RWPE2 (cell line): ENCODE measurements at regions not wholly inside any gene's neighbourhood (a gene's known extent, or its start where the extent isn't known, plus 50 kb on each side); places are given as distances from the start of the nearest gene placed in this dataset.

ENCODE experiments used
- ATAC-seq: fragments of 200-7000 bp; cut with Tn5 transposase; 3 replicates; pipeline ENCODE4 v1.9.1; 2021; ENCODE audit warnings: low read depth
- DNase-seq: peaks from one replicate; pipeline ENCODE4 v3.0.0-alpha.2; 2020; ENCODE audit warnings: low spot score
- H3K27ac ChIP-seq: fragments of 450-650 bp; 2 replicates; pipeline ENCODE4 v1.5.1; 2017; ENCODE audit warnings: mild to moderate bottlenecking; ENCODE audit not compliant: poor library complexity, severe bottlenecking
- H3K27me3 ChIP-seq: fragments of 250-450 bp; sonication (Bioruptor Pico); 2 replicates; pipeline ENCODE4 v1.5.1; 2021; ENCODE audit warnings: mild to moderate bottlenecking, moderate library complexity; ENCODE audit not compliant: insufficient read depth, poor library complexity, severe bottlenecking
- H3K36me3 ChIP-seq: fragments of 250-450 bp; sonication (Bioruptor Pico); 2 replicates; pipeline ENCODE4 v1.5.1; 2020; ENCODE audit warnings: low read depth, mild to moderate bottlenecking, moderate library complexity
- H3K4me1 ChIP-seq: fragments of 250-450 bp; sonication (Bioruptor Pico); 2 replicates; pipeline ENCODE4 v1.5.1; 2021; ENCODE audit warnings: mild to moderate bottlenecking, moderate library complexity; ENCODE audit not compliant: insufficient read depth, poor library complexity, severe bottlenecking
- H3K4me3 ChIP-seq: fragments of 250-450 bp; sonication (Bioruptor Pico); 2 replicates; pipeline ENCODE4 v1.5.1; 2021; ENCODE audit warnings: mild to moderate bottlenecking, moderate library complexity; ENCODE audit not compliant: severe bottlenecking
- H3K9me3 ChIP-seq: fragments of 250-450 bp; sonication (Bioruptor Pico); 2 replicates; pipeline ENCODE4 v1.5.1; 2021; ENCODE audit warnings: mild to moderate bottlenecking, moderate library complexity; ENCODE audit not compliant: severe bottlenecking
- TF ChIP-seq, protein P1 (sequence below): fragments of 450-650 bp; IDR thresholded peaks from one replicate; pipeline ENCODE4 v1.5.1; 2017; ENCODE audit warnings: mild to moderate bottlenecking, moderate library complexity; ENCODE audit not compliant: poor library complexity, severe bottlenecking

- H3K27ac ChIP-seq: no peak overlapping the region
- DNase-seq: no peak
Observed at GRCh38 chr21:35658242-35658641, 402.1 kb downstream of the SETD4 start.

GRCh38 chr21:35652872-35653271, 407.5 kb downstream of the SETD4 start:
- ATAC-seq: no peak
- no peak for DNase-seq

More at GRCh38 chr21:35658242-35658641, 402.1 kb downstream of the SETD4 start:
- no peaks in the 10 kb centered on the region for H3K4me1 ChIP-seq
- H3K9me3 ChIP-seq: no peaks in the 10 kb centered on the region
- H3K4me3 ChIP-seq: no peak overlapping the region
- ATAC-seq: peak; percentile 55; the same call in 1 of the 3 replicates
- H3K27me3 ChIP-seq: no peaks in the 10 kb centered on the region
- TF ChIP-seq, protein P1, sequence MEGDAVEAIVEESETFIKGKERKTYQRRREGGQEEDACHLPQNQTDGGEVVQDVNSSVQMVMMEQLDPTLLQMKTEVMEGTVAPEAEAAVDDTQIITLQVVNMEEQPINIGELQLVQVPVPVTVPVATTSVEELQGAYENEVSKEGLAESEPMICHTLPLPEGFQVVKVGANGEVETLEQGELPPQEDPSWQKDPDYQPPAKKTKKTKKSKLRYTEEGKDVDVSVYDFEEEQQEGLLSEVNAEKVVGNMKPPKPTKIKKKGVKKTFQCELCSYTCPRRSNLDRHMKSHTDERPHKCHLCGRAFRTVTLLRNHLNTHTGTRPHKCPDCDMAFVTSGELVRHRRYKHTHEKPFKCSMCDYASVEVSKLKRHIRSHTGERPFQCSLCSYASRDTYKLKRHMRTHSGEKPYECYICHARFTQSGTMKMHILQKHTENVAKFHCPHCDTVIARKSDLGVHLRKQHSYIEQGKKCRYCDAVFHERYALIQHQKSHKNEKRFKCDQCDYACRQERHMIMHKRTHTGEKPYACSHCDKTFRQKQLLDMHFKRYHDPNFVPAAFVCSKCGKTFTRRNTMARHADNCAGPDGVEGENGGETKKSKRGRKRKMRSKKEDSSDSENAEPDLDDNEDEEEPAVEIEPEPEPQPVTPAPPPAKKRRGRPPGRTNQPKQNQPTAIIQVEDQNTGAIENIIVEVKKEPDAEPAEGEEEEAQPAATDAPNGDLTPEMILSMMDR: no peak
- H3K36me3 ChIP-seq: no peaks in the 10 kb centered on the region

GRCh38 chr21:35652196-35652595, 408.1 kb downstream of the SETD4 start:
- ATAC-seq (no peak), DNase-seq (no peak)
- no peaks in the 10 kb centered on the region for H3K9me3 ChIP-seq
- no peak overlapping the region for H3K4me3 ChIP-seq
- H3K27ac ChIP-seq: no peak overlapping the region
- no peaks in the 10 kb centered on the region for H3K27me3 ChIP-seq
- peaks cover 6% of the 10 kb centered on the region for H3K4me1 ChIP-seq
- TF ChIP-seq, protein P1: no peak
- H3K36me3 ChIP-seq: no peaks in the 10 kb centered on the region

More at GRCh38 chr21:35652872-35653271, 407.5 kb downstream of the SETD4 start:
- TF ChIP-seq, protein P1: no peak
- Histone ChIP-seq H3K27ac (no peak overlapping the region), H3K27me3 (no peaks in the 10 kb centered on the region), H3K4me1 (peaks cover 6% of the 10 kb centered on the region), H3K4me3 (no peak overlapping the region), H3K36me3 (no peaks in the 10 kb centered on the region), H3K9me3 (no peaks in the 10 kb centered on the region)

DNA sequence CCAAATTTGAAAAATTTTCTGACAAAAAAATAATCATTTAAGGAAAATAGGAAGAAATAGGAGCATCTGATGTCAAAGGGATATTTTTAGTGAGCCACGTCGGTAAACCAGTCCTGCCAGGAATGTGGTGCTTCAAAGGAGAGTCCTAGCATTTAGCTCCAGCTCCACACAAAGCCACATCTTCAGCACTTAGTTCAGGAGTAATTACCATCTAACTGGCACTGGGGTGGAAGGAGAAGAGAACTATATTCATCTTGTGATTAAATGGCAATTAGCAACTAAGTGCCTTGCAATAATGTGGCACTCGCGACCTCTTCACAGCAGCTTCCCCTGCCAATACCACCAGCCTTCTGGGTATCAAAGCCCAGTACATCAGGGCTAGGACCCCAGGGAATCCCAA, 409.1 kb downstream of the SETD4 start:
- no peak overlapping the region for H3K4me3 ChIP-seq
- H3K9me3 ChIP-seq: no peaks in the 10 kb centered on the region
- H3K36me3 ChIP-seq: no peaks in the 10 kb centered on the region
- ATAC-seq: no peak
- TF ChIP-seq, protein P1: no peak
- no peaks in the 10 kb centered on the region for H3K27me3 ChIP-seq
- no peak overlapping the region for H3K27ac ChIP-seq
- DNase-seq: no peak
- H3K4me1 ChIP-seq: peaks cover 6% of the 10 kb centered on the region

DNA sequence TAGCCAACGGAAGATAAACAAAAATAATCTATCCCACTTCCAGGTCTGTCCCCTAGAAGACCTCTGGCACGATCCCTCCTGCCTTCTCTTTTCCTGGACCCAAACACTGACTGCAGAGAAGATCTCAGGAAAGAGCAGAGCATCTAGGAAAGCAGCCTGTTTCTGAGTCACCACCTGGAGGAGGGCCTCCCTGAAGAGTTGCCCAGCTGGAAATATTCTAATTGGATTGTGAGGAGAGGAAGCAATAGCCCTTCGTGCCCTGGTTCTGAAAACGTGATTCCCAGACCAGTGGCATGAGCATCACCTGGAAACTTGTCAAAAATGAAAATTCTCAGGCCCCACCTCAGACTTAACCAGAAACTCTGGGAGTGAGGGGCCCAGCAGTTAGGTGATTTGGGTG, 411.1 kb downstream of the SETD4 start:
- no peak for DNase-seq
- no peaks in the 10 kb centered on the region for H3K27me3 ChIP-seq
- no peak overlapping the region for H3K4me3 ChIP-seq
- TF ChIP-seq, protein P1: no peak
- H3K9me3 ChIP-seq: no peaks in the 10 kb centered on the region
- no peaks in the 10 kb centered on the region for H3K36me3 ChIP-seq
- H3K27ac ChIP-seq: no peak overlapping the region
- peak; percentile 74 for ATAC-seq
- H3K4me1 ChIP-seq: peaks cover 6% of the 10 kb centered on the region
